ENCODE measurements at regions not wholly inside any gene's neighbourhood (a gene's known extent, or its start where the extent isn't known, plus 50 kb on each side); places are given as distances from the start of the nearest gene placed in this dataset.

DNA sequence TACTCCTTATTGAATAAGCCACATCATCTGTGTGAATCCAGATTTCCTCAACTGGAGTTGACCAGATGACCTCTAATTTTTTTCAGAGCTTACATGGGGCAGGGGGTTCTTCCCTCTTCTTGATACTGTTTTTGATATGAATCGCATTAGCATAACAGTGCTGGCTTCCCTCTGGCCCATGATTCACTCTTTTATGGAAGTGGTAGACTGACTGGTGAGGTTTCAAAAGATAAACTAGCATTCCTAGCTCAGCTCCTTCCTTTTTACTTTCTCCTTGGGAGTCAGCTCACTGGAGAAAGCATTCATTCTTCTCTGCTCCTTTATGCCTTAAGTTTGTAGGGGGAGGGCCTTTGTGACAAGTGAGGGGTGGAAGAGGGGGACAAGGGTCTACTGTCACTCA lies 161.0 kb upstream of the FGF13 start:
- Histone ChIP-seq H3K4me3 (no peak overlapping the region), H3K27ac (no peak overlapping the region)
- TF ChIP-seq, protein P1, sequence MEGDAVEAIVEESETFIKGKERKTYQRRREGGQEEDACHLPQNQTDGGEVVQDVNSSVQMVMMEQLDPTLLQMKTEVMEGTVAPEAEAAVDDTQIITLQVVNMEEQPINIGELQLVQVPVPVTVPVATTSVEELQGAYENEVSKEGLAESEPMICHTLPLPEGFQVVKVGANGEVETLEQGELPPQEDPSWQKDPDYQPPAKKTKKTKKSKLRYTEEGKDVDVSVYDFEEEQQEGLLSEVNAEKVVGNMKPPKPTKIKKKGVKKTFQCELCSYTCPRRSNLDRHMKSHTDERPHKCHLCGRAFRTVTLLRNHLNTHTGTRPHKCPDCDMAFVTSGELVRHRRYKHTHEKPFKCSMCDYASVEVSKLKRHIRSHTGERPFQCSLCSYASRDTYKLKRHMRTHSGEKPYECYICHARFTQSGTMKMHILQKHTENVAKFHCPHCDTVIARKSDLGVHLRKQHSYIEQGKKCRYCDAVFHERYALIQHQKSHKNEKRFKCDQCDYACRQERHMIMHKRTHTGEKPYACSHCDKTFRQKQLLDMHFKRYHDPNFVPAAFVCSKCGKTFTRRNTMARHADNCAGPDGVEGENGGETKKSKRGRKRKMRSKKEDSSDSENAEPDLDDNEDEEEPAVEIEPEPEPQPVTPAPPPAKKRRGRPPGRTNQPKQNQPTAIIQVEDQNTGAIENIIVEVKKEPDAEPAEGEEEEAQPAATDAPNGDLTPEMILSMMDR (IDR thresholded peaks at IDR 0.05) = no peak
- no peak for DNase-seq (ENCODE audit: low spot score)

DNA sequence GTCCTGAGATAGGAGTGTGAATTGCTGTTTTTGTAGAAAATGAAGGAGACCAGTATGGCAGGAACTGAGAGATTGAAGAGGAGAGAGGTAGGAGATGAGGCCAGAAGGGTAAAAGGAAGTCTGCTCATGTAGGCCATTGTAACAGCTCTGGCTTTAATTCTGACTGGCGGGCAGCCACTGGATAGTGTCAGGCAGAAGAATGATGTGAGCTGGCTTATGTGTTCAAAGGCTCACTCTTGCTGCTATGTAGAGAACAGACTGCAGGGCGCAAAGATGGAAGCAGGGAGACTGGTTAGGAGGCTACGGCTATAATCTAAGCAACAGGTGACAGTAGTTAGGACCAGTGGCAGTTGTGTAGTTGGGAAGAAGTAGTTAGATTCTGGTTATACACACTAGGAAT lies 160.2 kb upstream of the FGF13 start:
- no peak overlapping the region for H3K4me3 ChIP-seq
- TF ChIP-seq, protein P1 (IDR thresholded peaks at IDR 0.05) = no peak

DNA sequence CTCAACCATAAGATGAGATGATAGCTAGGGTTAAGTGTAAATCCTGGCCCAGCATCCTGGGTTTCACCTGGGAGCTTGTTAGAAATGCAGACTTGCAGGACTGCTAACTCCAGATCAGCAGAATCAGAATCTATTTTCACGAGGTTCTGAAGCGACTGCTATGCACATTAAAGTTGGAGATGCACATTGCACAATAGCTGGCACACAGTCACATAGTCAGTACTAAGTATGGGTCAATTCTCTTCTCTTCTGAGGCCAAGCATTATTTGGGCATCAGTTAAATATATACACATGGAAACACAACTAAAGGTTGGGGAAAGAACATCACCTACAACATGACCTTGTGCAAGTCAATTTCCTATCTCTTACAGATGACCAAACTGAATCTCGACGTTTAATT lies 155.1 kb upstream of the FGF13 start:
- no peak overlapping the region for H3K27ac ChIP-seq
- H3K4me3 ChIP-seq = no peak overlapping the region
- TF ChIP-seq, protein P1 (IDR thresholded peaks at IDR 0.05) = no peak

More for the DNA sequence above, 160.2 kb upstream of the FGF13 start:
- no peak for DNase-seq (ENCODE audit: low spot score)
- no peak overlapping the region for H3K27ac ChIP-seq

DNA sequence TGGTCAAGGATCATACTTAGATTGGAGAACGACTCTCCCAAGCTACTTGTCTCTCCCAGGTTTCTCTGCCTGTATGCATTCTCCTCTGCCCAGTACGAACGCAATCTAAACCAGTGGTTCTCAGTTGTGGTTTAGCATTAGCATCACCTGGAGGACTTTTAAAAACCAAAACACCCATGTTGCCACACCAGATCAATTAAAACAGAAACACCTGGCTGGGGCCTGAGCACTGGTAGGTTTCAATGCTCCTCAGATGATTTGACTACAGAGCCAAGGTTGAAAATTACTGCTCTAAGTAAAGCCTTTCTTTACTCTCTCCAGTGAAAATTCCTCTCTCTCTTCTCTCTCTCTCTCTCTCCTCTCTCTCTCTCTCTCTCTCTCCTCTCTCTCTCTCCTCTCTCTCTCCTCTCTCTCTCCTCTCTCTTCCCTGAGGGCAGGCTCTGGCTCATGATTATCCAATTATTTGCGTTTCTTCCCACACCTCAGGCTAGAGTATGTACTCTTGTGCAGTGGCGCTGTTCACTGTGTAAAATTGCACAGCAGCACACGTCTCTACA lies 153.7 kb upstream of the FGF13 start:
- DNase-seq (ENCODE audit: low spot score) = no peak
- H3K27ac ChIP-seq = no peak overlapping the region
- TF ChIP-seq, protein P1 (IDR thresholded peaks at IDR 0.05) = no peak
- no peak overlapping the region for H3K4me3 ChIP-seq

More for the DNA sequence above, 155.1 kb upstream of the FGF13 start:
- DNase-seq (ENCODE audit: low spot score) = no peak

DNA sequence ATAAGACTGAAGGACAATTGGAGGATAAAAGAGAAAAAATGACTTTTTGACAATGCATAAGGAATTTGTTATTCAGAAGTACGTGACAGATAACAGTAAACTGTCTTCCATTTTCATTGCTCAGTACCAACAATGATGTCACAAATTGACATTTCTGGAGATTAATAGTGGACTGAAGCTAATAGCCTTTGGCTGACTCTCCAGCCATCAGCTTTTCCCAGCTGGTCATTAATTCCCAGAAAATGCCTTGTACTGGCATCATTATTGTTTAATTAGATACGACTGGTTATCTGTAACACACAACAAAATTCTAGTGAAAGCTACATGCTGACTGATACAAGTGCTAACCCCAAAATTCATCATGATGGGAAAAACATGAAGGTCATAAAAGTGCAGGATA lies 147.9 kb upstream of the FGF13 start:
- no peak overlapping the region for H3K27ac ChIP-seq
- DNase-seq (ENCODE audit: low spot score) = no peak
- TF ChIP-seq, protein P1 (IDR thresholded peaks at IDR 0.05) = no peak
- H3K4me3 ChIP-seq = no peak overlapping the region

DNA sequence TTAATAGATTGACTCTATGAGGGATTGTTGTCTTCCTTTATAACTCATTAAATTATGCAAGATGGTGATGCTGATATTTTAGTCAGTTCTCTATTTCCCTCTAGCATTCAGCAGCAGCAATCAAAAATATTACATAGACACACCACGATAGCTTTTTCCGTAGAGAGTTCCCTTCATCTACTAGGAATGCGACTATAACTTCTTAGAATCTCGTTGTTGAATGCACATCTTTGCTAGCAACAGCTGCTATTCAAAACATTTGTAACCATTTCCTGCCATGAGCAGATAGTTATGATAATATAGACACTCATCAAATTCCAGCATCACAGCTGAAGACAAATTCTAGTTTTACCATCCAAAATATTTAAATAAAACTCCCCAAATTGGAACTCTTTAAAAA lies 147.4 kb upstream of the FGF13 start:
- H3K4me3 ChIP-seq = no peak overlapping the region
- DNase-seq (ENCODE audit: low spot score) = no peak
- TF ChIP-seq, protein P1 (IDR thresholded peaks at IDR 0.05) = no peak
- H3K27ac ChIP-seq = no peak overlapping the region

DNA sequence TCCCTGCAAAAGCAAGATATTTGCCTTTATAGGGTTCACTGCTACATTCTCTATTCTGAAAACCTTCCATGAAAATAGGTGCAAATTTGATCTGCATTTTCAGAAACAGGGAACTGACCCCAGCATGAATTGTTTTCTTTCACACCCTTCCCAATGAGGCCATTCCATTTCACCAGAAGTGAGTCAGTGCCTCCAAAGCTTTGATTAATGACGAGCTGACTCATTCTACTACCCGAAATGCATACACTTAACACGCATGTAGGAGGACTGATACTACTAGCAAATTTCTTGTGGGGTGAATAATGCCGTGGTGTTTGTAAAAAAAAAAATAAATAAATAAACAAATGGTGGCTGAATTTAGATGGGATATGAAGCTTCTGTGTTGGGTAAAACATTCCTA lies 146.9 kb upstream of the FGF13 start:
- no peak for DNase-seq (ENCODE audit: low spot score)
- H3K4me3 ChIP-seq = no peak overlapping the region
- TF ChIP-seq, protein P1 (IDR thresholded peaks at IDR 0.05) = no peak
- no peak overlapping the region for H3K27ac ChIP-seq
